Nephron progenitor cell (in vitro differentiated cells): ENCODE measurements at regions not wholly inside any gene's neighbourhood (a gene's known extent, or its start where the extent isn't known, plus 50 kb on each side); places are given as distances from the start of the nearest gene placed in this dataset.

Source experiments
- DNase-seq: peaks from one replicate; pipeline ENCODE4 v3.0.0; 2021
- H3K27ac Mint-ChIP-seq: 2 replicates; pipeline ENCODE4 v1.8.0; 2021; ENCODE audit warnings: mild to moderate bottlenecking, moderate library complexity, mixed read lengths
- H3K27me3 Mint-ChIP-seq: 2 replicates; pipeline ENCODE4 v1.8.0; 2021; ENCODE audit warnings: mild to moderate bottlenecking, low read depth, mixed read lengths; ENCODE audit not compliant: poor library complexity
- H3K36me3 Mint-ChIP-seq: 2 replicates; pipeline ENCODE4 v1.8.0; 2021; ENCODE audit warnings: low read depth, mixed read lengths
- H3K4me1 Mint-ChIP-seq: 2 replicates; pipeline ENCODE4 v1.8.0; 2021; ENCODE audit warnings: mixed read lengths
- H3K4me3 Mint-ChIP-seq: 2 replicates; pipeline ENCODE4 v1.8.0; 2021; ENCODE audit warnings: mild to moderate bottlenecking, moderate library complexity, mixed read lengths
- H3K9me3 Mint-ChIP-seq: 2 replicates; pipeline ENCODE4 v1.8.0; 2021; ENCODE audit warnings: mild to moderate bottlenecking, moderate library complexity, mixed read lengths
- CTCF ChIP-seq: fragments of 200-600 bp; sonication (generic); IDR thresholded peaks from 2 replicates; pipeline ENCODE4 v1.5.0; 2021; ENCODE audit warnings: antibody characterized with exemption

- Mint-ChIP-seq H3K36me3 (no peaks in the 10 kb centered on the region), H3K9me3 (peaks cover 4% of the 10 kb centered on the region), H3K27ac (no peak overlapping the region), H3K4me3 (no peak overlapping the region), H3K27me3 (no peaks in the 10 kb centered on the region), H3K4me1 (no peaks in the 10 kb centered on the region)
- DNase-seq = no peak
- TF ChIP-seq CTCF = no peak
Observed at GRCh38 chr3:148280623-148281242, 417.0 kb upstream of the AGTR1 start.

DNA sequence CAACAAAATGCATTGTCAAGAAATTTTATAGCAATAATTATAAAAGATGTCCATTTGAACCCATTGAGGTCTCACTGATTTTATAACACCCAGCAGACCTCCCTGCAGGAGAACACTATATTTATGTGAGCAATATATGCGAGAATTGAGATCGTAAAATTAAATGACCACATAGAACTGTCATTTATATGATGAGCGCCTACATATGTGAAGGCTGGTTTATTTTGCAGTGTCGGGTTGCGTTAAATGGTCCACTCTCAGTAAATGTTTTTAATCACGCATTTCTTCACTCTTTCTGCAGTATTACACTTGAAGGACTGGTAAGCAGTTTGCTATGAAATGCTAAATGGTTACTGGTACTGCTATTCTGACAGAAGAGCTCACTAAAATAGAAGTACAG, 408.5 kb upstream of the AGTR1 start:
- H3K27me3 Mint-ChIP-seq = peaks cover 3% of the 10 kb centered on the region
- DNase-seq = no peak
- H3K4me1 Mint-ChIP-seq = no peaks in the 10 kb centered on the region
- no peak overlapping the region for H3K4me3 Mint-ChIP-seq
- H3K36me3 Mint-ChIP-seq = no peaks in the 10 kb centered on the region
- no peak overlapping the region for H3K27ac Mint-ChIP-seq
- TF ChIP-seq CTCF = no peak
- no peaks in the 10 kb centered on the region for H3K9me3 Mint-ChIP-seq

DNA sequence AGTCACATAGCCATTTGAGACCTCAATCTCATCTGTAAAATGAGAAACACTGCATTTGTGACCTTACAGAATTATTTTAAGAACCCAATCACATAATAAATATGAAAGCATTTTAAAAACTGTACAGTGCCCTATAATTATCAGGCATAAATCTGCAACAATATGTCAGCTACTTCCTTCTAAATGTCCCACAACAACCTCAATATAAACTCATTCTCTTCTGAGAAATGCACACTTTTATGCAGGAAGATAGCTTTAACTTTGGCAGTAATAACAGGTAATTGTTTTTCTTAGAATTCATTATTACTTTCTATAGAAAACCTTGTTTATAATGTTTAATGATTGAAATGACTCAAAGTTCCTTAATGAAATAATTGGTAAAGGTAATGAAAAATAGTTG, 400.7 kb upstream of the AGTR1 start:
- H3K27me3 Mint-ChIP-seq = no peaks in the 10 kb centered on the region
- no peak overlapping the region for H3K4me3 Mint-ChIP-seq
- no peak for DNase-seq

DNA sequence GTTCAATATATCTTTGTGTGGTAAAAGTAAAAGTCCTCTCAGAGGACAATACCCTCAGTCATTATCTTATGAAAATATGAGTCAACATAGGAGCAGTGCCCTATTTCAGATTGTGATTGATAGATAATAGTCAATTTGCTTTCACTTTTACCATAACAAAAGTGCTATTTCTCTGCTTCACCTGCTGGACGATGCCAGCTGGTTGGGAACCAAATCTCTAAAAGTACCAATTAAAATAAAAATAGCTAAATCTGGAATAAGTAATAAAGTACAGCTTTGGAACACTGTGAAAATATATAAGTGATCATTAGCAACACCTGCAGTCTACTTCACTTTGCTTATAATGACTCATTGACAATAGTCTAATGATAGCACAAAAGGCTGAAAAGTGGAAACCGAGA, 390.3 kb upstream of the AGTR1 start:
- H3K27ac Mint-ChIP-seq = no peak overlapping the region
- no peaks in the 10 kb centered on the region for H3K27me3 Mint-ChIP-seq
- H3K4me1 Mint-ChIP-seq = no peaks in the 10 kb centered on the region
- no peaks in the 10 kb centered on the region for H3K36me3 Mint-ChIP-seq
- no peak for DNase-seq
- H3K9me3 Mint-ChIP-seq = peaks cover 7% of the 10 kb centered on the region
- TF ChIP-seq CTCF = no peak
- H3K4me3 Mint-ChIP-seq = no peak overlapping the region

More for the DNA sequence above, 400.7 kb upstream of the AGTR1 start:
- H3K4me1 Mint-ChIP-seq = no peaks in the 10 kb centered on the region
- TF ChIP-seq CTCF = no peak
- H3K36me3 Mint-ChIP-seq = no peaks in the 10 kb centered on the region
- no peaks in the 10 kb centered on the region for H3K9me3 Mint-ChIP-seq
- no peak overlapping the region for H3K27ac Mint-ChIP-seq

GRCh38 chr3:148309390-148310035, 388.2 kb upstream of the AGTR1 start:
- Mint-ChIP-seq H3K4me3 (no peak overlapping the region), H3K9me3 (peaks cover 7% of the 10 kb centered on the region), H3K27me3 (no peaks in the 10 kb centered on the region), H3K36me3 (no peaks in the 10 kb centered on the region), H3K27ac (no peak overlapping the region), H3K4me1 (no peaks in the 10 kb centered on the region)
- peak; percentile 52 for DNase-seq
- TF ChIP-seq CTCF = peak; percentile 72

DNA sequence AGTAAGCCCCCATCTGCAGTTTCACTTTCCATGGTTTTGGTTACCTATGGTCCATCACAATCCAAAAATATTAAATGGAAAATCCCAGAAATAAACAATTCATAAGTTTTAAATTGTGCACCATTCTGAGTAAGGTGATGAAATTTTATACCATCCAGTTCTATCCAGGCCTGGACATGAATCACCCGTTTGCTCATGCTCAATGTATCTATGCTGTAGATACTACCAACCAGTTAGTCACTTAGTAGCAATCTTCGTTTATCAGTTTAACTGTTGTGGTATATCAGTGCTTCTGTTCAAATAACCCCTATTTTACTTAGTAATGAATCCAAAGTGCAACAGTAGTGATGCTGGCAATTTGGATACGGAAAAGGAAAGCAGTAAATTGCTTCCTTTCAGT, 381.9 kb upstream of the AGTR1 start:
- Mint-ChIP-seq H3K9me3 (peaks cover 3% of the 10 kb centered on the region), H3K4me3 (no peak overlapping the region), H3K4me1 (no peaks in the 10 kb centered on the region), H3K36me3 (no peaks in the 10 kb centered on the region), H3K27ac (no peak overlapping the region), H3K27me3 (no peaks in the 10 kb centered on the region)
- no peak for TF ChIP-seq CTCF
- DNase-seq = no peak
